Type B pancreatic cell (in vitro differentiated cells): ENCODE measurements at regions not wholly inside any gene's neighbourhood (a gene's known extent, or its start where the extent isn't known, plus 50 kb on each side); places are given as distances from the start of the nearest gene placed in this dataset.

Experiments
- DNase-seq: peaks from one replicate; pipeline ENCODE4 v3.0.0; 2021; ENCODE audit warnings: mixed read lengths; ENCODE audit not compliant: unreplicated experiment; ENCODE audit errors: extremely low spot score
- H3K27ac Mint-ChIP-seq: 2 replicates; pipeline ENCODE4 v1.8.0; 2021; ENCODE audit warnings: mild to moderate bottlenecking, mixed read lengths
- H3K27me3 Mint-ChIP-seq: 2 replicates; pipeline ENCODE4 v1.8.0; 2021; ENCODE audit warnings: mixed read lengths
- H3K36me3 Mint-ChIP-seq: 2 replicates; pipeline ENCODE4 v1.8.0; 2021; ENCODE audit warnings: mixed read lengths
- H3K4me1 Mint-ChIP-seq: one replicate; pipeline ENCODE4 v1.8.0; 2021; ENCODE audit warnings: mixed read lengths; ENCODE audit not compliant: unreplicated experiment
- H3K4me3 Mint-ChIP-seq: 2 replicates; pipeline ENCODE4 v1.8.0; 2021; ENCODE audit warnings: mild to moderate bottlenecking, mixed read lengths
- H3K9me3 Mint-ChIP-seq: 2 replicates; pipeline ENCODE4 v1.8.0; 2021; ENCODE audit warnings: mixed read lengths
- TF ChIP-seq, protein P1 (sequence below): fragments of 200-600 bp; sonication (generic); conservative IDR thresholded peaks from 2 replicates; pipeline ENCODE4 v1.5.0; 2021; ENCODE audit warnings: antibody characterized with exemption, mild to moderate bottlenecking

DNA sequence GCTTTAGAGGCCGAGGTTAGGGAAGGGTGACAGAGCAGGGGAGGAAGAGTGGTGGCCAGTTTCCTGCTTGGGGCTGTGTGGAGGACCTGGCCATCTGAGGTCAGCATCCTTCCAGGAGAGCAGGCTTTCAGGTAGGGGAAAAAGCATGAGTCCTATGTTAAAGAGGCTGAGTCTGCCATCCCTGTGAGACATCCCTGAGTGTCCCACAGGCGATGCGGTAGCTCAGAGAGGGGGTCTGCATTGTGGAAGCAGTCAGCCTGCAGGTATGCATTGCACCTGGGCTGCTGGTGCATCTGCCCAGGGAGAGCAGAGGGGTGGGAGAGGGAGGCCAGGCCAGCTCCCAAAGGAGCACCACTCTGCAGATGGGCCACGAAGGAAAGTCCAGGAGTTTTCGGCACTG lies 282.1 kb upstream of the ZNF32 start:
- Mint-ChIP-seq H3K27ac (no peak overlapping the region), H3K4me3 (no peak overlapping the region), H3K4me1 (no peaks in the 10 kb centered on the region), H3K27me3 (peaks cover 10% of the 10 kb centered on the region), H3K36me3 (no peaks in the 10 kb centered on the region), H3K9me3 (no peaks in the 10 kb centered on the region)
- DNase-seq, result no peak
- TF ChIP-seq, protein P1, sequence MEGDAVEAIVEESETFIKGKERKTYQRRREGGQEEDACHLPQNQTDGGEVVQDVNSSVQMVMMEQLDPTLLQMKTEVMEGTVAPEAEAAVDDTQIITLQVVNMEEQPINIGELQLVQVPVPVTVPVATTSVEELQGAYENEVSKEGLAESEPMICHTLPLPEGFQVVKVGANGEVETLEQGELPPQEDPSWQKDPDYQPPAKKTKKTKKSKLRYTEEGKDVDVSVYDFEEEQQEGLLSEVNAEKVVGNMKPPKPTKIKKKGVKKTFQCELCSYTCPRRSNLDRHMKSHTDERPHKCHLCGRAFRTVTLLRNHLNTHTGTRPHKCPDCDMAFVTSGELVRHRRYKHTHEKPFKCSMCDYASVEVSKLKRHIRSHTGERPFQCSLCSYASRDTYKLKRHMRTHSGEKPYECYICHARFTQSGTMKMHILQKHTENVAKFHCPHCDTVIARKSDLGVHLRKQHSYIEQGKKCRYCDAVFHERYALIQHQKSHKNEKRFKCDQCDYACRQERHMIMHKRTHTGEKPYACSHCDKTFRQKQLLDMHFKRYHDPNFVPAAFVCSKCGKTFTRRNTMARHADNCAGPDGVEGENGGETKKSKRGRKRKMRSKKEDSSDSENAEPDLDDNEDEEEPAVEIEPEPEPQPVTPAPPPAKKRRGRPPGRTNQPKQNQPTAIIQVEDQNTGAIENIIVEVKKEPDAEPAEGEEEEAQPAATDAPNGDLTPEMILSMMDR, result no peak

DNA sequence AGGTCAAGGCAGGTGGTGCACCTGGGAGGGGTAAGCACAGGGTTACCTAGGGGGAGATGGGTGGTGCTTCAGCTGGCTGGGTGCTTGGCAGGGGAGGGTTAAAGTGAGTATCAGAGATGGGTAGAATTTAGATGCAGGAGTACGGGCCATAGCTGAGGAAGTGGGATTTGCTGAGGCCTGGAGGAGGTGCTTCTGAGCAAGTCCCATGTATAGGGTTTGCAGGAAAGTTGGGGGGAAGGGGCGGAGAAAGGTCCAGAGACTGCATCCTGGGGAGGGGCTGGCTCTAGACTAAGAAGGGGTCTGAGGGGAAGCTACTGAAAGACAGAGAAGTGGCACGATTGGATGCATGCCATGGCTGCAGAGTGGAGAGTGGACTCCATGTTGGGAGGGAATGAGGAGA lies 281.6 kb upstream of the ZNF32 start:
- H3K9me3 Mint-ChIP-seq, result no peaks in the 10 kb centered on the region
- DNase-seq, result no peak
- H3K27ac Mint-ChIP-seq, result no peak overlapping the region
- TF ChIP-seq, protein P1, result no peak
- no peaks in the 10 kb centered on the region for H3K4me1 Mint-ChIP-seq
- peaks cover 11% of the 10 kb centered on the region for H3K27me3 Mint-ChIP-seq
- H3K4me3 Mint-ChIP-seq, result no peak overlapping the region
- H3K36me3 Mint-ChIP-seq, result no peaks in the 10 kb centered on the region

DNA sequence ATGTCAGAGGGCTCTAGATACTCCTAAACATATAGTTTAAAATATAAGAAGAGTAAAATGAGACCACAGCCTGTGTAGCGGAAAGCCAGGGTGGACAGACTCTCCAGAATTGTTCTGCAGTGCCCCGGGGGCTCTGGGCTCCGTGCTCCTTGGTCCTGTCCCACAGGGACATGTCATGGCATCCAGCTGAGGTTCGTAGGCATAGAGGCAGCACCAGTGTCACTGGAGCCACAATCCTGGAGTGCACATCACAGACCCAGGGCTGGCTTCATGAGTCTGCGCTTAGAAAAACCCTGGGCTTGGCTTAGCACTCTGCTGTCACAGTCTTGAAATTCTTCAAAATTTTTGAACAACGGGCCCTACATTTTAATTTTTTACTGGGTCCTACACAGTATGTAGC lies 280.4 kb upstream of the ZNF32 start:
- Mint-ChIP-seq H3K4me3 (no peak overlapping the region), H3K27ac (no peak overlapping the region), H3K4me1 (no peaks in the 10 kb centered on the region), H3K9me3 (no peaks in the 10 kb centered on the region), H3K36me3 (no peaks in the 10 kb centered on the region), H3K27me3 (peaks cover 13% of the 10 kb centered on the region)
- no peak for DNase-seq
- TF ChIP-seq, protein P1, result no peak

DNA sequence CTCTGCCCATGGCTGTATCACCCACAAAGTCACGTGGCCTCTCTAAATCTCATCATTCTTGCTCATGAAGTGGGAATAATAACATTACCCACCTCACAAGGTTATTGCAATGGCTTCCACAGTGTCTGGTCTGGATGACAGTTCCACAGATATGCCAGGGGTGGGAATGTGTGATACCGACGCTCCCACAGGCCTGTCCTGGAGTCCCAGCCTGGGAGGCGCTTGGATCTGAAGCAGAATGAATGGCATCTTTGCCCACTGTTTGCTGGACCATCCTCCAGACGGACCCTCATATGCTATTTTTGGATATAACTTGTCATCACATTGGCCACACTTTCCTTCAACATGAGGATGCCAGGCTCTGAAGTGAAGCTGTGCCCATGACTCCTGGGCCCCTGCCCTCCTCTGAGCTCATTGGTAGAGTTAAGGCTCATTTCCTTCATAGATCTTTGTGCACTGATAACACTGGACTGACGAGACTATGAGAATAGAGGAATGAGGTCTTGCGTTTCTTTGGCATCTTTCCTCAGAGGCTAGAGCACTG lies 279.8 kb upstream of the ZNF32 start:
- H3K4me3 Mint-ChIP-seq, result no peak overlapping the region

DNA sequence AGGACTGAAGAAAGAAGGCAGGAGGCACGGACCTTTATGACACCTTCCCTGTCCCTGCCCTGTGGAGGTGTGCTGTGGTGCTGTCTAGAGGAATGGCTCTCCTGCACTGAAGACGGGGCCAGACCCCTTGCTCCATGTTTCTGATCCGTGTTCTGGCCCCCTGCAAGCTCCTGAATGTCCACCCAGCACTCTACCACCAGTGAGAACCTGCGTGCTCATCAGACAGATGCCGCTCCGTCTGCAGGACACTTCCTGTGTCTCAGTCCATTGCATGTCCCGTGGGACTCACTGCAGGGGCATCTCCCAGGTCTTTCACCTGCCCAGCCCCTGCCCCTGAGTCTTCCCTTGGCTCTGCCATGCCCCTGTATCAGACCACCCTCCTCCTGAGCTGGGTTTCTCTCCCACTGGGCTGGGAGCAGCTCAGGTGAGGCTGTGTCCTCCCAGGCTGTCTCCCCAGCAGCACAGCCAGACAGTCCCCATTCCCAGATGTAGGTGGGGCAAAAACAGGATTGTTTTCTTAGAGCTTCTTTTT lies 278.3 kb upstream of the ZNF32 start:
- Mint-ChIP-seq H3K27ac (no peak overlapping the region), H3K4me3 (no peak overlapping the region), H3K36me3 (no peaks in the 10 kb centered on the region), H3K4me1 (peaks cover 7% of the 10 kb centered on the region), H3K9me3 (no peaks in the 10 kb centered on the region), H3K27me3 (peaks cover 16% of the 10 kb centered on the region)
- TF ChIP-seq, protein P1, result no peak
- no peak for DNase-seq

More for the DNA sequence above, 279.8 kb upstream of the ZNF32 start:
- Mint-ChIP-seq H3K9me3 (no peaks in the 10 kb centered on the region), H3K27ac (no peak overlapping the region), H3K36me3 (no peaks in the 10 kb centered on the region), H3K4me1 (peaks cover under 1% of the 10 kb centered on the region), H3K27me3 (peaks cover 13% of the 10 kb centered on the region)
- DNase-seq, result no peak
- TF ChIP-seq, protein P1, result no peak

DNA sequence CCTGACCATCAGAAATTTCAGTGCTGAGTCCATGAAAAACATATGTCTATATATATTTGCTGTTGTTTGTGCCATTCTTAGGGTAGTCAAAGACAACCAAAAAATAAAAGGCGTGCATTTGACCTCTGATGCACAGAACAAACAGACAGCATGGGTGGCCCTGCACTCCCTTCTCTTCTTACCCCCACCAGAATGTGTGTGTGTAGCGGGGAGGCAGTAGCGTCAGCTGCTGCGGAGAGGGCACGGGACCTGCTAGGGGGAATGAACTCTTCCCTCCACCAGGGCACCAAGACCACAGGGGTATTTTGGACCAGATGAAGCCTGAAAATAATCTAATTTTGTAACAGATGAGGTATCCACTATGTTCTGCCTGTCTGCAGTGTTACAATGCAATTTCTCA lies 277.7 kb upstream of the ZNF32 start:
- Mint-ChIP-seq H3K27me3 (peaks cover 16% of the 10 kb centered on the region), H3K4me3 (no peak overlapping the region), H3K27ac (no peak overlapping the region), H3K36me3 (no peaks in the 10 kb centered on the region), H3K4me1 (peaks cover 7% of the 10 kb centered on the region), H3K9me3 (no peaks in the 10 kb centered on the region)
- TF ChIP-seq, protein P1, result no peak
- DNase-seq, result no peak
